ENCODE measurements at regions not wholly inside any gene's neighbourhood (a gene's known extent, or its start where the extent isn't known, plus 50 kb on each side); places are given as distances from the start of the nearest gene placed in this dataset.

DNA sequence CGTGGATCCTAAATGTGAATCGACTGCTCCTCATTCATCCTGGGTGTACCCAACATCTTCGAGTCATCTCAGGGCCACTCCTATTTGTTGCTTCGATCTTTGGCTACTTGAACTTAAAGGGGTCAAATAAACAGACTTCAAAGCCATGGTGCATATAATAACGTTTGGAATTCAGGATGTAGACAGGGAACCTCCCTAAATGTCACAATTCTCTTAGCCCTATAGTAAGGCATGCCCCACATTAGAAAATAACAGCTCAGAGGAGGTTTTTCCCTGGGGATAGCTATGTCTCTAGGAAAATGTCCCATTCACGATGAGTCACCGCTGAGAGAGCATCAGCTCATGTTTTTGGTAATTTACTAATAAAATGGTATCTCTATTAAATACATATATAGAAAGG, 54.8 kb upstream of the BMP6 start:
- TF ChIP-seq, protein P1, sequence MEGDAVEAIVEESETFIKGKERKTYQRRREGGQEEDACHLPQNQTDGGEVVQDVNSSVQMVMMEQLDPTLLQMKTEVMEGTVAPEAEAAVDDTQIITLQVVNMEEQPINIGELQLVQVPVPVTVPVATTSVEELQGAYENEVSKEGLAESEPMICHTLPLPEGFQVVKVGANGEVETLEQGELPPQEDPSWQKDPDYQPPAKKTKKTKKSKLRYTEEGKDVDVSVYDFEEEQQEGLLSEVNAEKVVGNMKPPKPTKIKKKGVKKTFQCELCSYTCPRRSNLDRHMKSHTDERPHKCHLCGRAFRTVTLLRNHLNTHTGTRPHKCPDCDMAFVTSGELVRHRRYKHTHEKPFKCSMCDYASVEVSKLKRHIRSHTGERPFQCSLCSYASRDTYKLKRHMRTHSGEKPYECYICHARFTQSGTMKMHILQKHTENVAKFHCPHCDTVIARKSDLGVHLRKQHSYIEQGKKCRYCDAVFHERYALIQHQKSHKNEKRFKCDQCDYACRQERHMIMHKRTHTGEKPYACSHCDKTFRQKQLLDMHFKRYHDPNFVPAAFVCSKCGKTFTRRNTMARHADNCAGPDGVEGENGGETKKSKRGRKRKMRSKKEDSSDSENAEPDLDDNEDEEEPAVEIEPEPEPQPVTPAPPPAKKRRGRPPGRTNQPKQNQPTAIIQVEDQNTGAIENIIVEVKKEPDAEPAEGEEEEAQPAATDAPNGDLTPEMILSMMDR (optimal IDR thresholded peaks at IDR 0.05 in 1 of 3, IDR thresholded peaks at IDR 0.05 in 1 of 3, conservative IDR thresholded peaks at IDR 0.05 in 1 of 3; ENCODE audit: extremely low read depth in 1 of 3, insufficient read depth in 2 of 3, low read length in 3 of 3) = no peak
- TF ChIP-seq EZH2 (IDR thresholded peaks at IDR 0.05; ENCODE audit: low read length) = no peak

Measured in keratinocyte (primary cell).